ENCODE measurements at regions not wholly inside any gene's neighbourhood (a gene's known extent, or its start where the extent isn't known, plus 50 kb on each side); places are given as distances from the start of the nearest gene placed in this dataset.

DNA sequence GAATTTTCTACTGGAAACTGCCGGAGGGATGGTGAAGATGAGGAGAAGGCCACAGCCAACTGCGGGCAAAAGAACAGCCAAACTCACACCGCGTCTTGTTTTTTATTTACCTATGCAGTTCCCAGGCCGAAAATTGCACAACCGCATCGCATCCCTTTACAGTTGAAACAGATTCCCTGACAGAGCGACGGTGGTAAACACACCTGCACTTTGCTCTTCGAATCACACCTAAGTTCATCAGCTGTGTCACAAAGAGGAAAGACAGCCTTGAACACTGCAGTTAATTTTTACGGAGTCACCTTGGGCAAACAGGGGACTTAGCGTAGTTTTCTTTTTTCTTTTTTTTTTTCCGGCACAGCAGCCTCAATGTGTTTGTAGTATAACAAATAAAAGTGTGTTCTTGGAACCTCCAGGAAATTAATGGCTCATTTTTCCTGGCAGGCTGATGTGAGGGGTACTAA is 272.0 kb upstream of the DIO3 start (continued):
- TF ChIP-seq, protein P1, sequence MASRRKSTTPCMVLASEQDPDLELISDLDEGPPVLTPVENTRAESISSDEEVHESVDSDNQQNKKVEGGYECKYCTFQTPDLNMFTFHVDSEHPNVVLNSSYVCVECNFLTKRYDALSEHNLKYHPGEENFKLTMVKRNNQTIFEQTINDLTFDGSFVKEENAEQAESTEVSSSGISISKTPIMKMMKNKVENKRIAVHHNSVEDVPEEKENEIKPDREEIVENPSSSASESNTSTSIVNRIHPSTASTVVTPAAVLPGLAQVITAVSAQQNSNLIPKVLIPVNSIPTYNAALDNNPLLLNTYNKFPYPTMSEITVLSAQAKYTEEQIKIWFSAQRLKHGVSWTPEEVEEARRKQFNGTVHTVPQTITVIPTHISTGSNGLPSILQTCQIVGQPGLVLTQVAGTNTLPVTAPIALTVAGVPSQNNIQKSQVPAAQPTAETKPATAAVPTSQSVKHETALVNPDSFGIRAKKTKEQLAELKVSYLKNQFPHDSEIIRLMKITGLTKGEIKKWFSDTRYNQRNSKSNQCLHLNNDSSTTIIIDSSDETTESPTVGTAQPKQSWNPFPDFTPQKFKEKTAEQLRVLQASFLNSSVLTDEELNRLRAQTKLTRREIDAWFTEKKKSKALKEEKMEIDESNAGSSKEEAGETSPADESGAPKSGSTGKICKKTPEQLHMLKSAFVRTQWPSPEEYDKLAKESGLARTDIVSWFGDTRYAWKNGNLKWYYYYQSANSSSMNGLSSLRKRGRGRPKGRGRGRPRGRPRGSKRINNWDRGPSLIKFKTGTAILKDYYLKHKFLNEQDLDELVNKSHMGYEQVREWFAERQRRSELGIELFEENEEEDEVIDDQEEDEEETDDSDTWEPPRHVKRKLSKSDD (CRISPR knock-in tag; IDR thresholded peaks at IDR 0.05; ENCODE audit: low read depth): peak; percentile 72; the same call in 1 of the 2 replicates
- TF ChIP-seq FOXK2 (IDR thresholded peaks at IDR 0.05) (peak; percentile 90), HHEX (CRISPR knock-in tag; IDR thresholded peaks at IDR 0.05) (peak; percentile 76), ONECUT2 (CRISPR knock-in tag; IDR thresholded peaks at IDR 0.05) (peak; percentile 56; the same call in 1 of the 2 replicates), KDM2A (CRISPR knock-in tag; IDR thresholded peaks at IDR 0.05; ENCODE audit: borderline replicate concordance, low read depth) (peak; percentile 29; the same call in 1 of the 2 replicates), ZBTB20 (CRISPR knock-in tag; IDR thresholded peaks at IDR 0.05; ENCODE audit: borderline replicate concordance, low read depth) (peak; percentile 67; the same call in 1 of the 2 replicates), ZNF354B (CRISPR knock-in tag; IDR thresholded peaks at IDR 0.05) (no peak), TMF1 (CRISPR knock-in tag; IDR thresholded peaks at IDR 0.05; ENCODE audit: low read depth) (no peak), KLF9 (CRISPR knock-in tag; IDR thresholded peaks at IDR 0.05; ENCODE audit: low read depth) (no peak), SMAD1 (CRISPR knock-in tag; IDR thresholded peaks at IDR 0.05; ENCODE audit: borderline replicate concordance, low read depth) (no peak), ETV5 (CRISPR knock-in tag; IDR thresholded peaks at IDR 0.05; ENCODE audit: borderline replicate concordance) (peak; percentile 92), ZNF772 (CRISPR knock-in tag; IDR thresholded peaks at IDR 0.05) (no peak), ADNP (CRISPR knock-in tag; IDR thresholded peaks at IDR 0.05) (no peak), HOXA7 (CRISPR knock-in tag; IDR thresholded peaks at IDR 0.05) (no peak), SMC3 (IDR thresholded peaks at IDR 0.05; ENCODE audit: low read length) (peak; percentile 50; the same call in 1 of the 2 replicates), ZC3H4 (CRISPR knock-in tag; IDR thresholded peaks at IDR 0.05; ENCODE audit: borderline replicate concordance) (peak; percentile 15; the same call in 1 of the 2 replicates)
- TF ChIP-seq, protein P2, sequence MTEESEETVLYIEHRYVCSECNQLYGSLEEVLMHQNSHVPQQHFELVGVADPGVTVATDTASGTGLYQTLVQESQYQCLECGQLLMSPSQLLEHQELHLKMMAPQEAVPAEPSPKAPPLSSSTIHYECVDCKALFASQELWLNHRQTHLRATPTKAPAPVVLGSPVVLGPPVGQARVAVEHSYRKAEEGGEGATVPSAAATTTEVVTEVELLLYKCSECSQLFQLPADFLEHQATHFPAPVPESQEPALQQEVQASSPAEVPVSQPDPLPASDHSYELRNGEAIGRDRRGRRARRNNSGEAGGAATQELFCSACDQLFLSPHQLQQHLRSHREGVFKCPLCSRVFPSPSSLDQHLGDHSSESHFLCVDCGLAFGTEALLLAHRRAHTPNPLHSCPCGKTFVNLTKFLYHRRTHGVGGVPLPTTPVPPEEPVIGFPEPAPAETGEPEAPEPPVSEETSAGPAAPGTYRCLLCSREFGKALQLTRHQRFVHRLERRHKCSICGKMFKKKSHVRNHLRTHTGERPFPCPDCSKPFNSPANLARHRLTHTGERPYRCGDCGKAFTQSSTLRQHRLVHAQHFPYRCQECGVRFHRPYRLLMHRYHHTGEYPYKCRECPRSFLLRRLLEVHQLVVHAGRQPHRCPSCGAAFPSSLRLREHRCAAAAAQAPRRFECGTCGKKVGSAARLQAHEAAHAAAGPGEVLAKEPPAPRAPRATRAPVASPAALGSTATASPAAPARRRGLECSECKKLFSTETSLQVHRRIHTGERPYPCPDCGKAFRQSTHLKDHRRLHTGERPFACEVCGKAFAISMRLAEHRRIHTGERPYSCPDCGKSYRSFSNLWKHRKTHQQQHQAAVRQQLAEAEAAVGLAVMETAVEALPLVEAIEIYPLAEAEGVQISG (CRISPR knock-in tag; IDR thresholded peaks at IDR 0.05): peak; percentile 69
- TF ChIP-seq, protein P3, sequence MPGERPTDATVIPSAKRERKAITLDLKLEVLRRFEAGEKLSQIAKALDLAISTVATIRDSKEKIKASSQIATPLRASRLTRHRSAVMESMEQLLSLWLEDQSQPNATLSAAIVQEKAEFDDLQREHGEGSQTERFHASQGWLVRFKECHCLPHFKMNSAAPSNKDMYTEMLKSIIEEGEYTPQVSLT (CRISPR knock-in tag; IDR thresholded peaks at IDR 0.05; ENCODE audit: borderline replicate concordance, low read depth): no peak
- TF ChIP-seq, protein P4, sequence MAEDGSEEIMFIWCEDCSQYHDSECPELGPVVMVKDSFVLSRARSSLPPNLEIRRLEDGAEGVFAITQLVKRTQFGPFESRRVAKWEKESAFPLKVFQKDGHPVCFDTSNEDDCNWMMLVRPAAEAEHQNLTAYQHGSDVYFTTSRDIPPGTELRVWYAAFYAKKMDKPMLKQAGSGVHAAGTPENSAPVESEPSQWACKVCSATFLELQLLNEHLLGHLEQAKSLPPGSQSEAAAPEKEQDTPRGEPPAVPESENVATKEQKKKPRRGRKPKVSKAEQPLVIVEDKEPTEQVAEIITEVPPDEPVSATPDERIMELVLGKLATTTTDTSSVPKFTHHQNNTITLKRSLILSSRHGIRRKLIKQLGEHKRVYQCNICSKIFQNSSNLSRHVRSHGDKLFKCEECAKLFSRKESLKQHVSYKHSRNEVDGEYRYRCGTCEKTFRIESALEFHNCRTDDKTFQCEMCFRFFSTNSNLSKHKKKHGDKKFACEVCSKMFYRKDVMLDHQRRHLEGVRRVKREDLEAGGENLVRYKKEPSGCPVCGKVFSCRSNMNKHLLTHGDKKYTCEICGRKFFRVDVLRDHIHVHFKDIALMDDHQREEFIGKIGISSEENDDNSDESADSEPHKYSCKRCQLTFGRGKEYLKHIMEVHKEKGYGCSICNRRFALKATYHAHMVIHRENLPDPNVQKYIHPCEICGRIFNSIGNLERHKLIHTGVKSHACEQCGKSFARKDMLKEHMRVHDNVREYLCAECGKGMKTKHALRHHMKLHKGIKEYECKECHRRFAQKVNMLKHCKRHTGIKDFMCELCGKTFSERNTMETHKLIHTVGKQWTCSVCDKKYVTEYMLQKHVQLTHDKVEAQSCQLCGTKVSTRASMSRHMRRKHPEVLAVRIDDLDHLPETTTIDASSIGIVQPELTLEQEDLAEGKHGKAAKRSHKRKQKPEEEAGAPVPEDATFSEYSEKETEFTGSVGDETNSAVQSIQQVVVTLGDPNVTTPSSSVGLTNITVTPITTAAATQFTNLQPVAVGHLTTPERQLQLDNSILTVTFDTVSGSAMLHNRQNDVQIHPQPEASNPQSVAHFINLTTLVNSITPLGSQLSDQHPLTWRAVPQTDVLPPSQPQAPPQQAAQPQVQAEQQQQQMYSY (CRISPR knock-in tag; IDR thresholded peaks at IDR 0.05): no peak
- TF ChIP-seq, protein P5, sequence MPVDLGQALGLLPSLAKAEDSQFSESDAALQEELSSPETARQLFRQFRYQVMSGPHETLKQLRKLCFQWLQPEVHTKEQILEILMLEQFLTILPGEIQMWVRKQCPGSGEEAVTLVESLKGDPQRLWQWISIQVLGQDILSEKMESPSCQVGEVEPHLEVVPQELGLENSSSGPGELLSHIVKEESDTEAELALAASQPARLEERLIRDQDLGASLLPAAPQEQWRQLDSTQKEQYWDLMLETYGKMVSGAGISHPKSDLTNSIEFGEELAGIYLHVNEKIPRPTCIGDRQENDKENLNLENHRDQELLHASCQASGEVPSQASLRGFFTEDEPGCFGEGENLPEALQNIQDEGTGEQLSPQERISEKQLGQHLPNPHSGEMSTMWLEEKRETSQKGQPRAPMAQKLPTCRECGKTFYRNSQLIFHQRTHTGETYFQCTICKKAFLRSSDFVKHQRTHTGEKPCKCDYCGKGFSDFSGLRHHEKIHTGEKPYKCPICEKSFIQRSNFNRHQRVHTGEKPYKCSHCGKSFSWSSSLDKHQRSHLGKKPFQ (CRISPR knock-in tag; IDR thresholded peaks at IDR 0.05; ENCODE audit: insufficient replicate concordance): peak; percentile 99
